Right atrium auricular region (tissue), 2 donors: ENCODE measurements at regions not wholly inside any gene's neighbourhood (a gene's known extent, or its start where the extent isn't known, plus 50 kb on each side); places are given as distances from the start of the nearest gene placed in this dataset.
"Not testable (repeated sequence)": the region's sequence is repeated elsewhere in the genome, so short reads cannot be mapped to it uniquely, and the experiment has no call there.

Experiments
- DNase-seq: peaks from one replicate; pipeline ENCODE4 v3.0.0-alpha.2; 2019; ENCODE audit warnings: low spot score
- H3K27ac ChIP-seq, 2 donors: fragments of 200-600 bp; sonication (generic); 1 replicate in 1 of 2; 2 replicates in 1 of 2; pipeline ENCODE4 v1.5.1; 2016 to 2019
- H3K27me3 ChIP-seq, 2 donors: fragments of 200-600 bp; sonication (generic); one replicate each; pipeline versions ENCODE4 v1.5.1 to v1.6.0; 2017 to 2019
- H3K36me3 ChIP-seq: fragments of 200-600 bp; sonication (generic); one replicate; pipeline ENCODE4 v1.5.1; 2016
- H3K4me1 ChIP-seq, 2 donors: fragments of 200-600 bp; sonication (generic); one replicate each; pipeline versions ENCODE4 v1.5.1 to v1.6.0; 2017 to 2019
- H3K4me3 ChIP-seq, 2 donors: fragments of 200-600 bp; sonication (generic); 1 replicate in 1 of 2; 2 replicates in 1 of 2; pipeline ENCODE4 v1.5.1; 2017 to 2019; ENCODE audit warnings: mild to moderate bottlenecking in 1 of 2, moderate library complexity in 1 of 2
- H3K9me3 ChIP-seq, 2 donors: fragments of 200-600 bp; sonication (generic); one replicate each; pipeline ENCODE4 v1.5.1; 2019
- TF ChIP-seq, protein P1 (sequence below), 2 donors: fragments of 200-600 bp; sonication (generic); IDR thresholded peaks; one replicate each; pipeline ENCODE4 v1.5.1; 2019; ENCODE audit warnings: antibody characterized with exemption in 2 of 2

DNA sequence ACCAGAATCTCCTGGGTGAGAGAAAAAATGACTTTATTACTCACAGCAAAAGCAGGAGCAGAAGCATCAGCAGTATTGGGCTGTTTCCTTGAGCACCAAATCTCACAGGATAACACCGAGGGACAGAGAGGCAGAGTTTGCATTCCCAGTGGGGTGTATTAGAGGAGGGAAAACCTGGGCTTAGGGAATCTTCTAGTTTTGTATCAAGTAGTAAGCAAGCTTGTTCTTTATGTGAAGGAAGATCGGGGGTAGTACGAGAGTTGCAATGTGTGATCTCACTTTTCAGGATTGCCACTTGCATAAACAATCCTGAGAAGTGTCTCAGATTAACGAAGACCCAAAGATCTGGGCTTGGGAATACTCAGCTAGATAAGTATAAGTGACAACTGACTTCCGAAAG lies 1163.0 kb downstream of the TAF11L14 start:
- no peak overlapping the region for H3K4me3 ChIP-seq
- DNase-seq = no peak
- H3K27me3 ChIP-seq = no peaks in the 10 kb centered on the region
- TF ChIP-seq, protein P1, sequence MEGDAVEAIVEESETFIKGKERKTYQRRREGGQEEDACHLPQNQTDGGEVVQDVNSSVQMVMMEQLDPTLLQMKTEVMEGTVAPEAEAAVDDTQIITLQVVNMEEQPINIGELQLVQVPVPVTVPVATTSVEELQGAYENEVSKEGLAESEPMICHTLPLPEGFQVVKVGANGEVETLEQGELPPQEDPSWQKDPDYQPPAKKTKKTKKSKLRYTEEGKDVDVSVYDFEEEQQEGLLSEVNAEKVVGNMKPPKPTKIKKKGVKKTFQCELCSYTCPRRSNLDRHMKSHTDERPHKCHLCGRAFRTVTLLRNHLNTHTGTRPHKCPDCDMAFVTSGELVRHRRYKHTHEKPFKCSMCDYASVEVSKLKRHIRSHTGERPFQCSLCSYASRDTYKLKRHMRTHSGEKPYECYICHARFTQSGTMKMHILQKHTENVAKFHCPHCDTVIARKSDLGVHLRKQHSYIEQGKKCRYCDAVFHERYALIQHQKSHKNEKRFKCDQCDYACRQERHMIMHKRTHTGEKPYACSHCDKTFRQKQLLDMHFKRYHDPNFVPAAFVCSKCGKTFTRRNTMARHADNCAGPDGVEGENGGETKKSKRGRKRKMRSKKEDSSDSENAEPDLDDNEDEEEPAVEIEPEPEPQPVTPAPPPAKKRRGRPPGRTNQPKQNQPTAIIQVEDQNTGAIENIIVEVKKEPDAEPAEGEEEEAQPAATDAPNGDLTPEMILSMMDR (IDR thresholded peaks at IDR 0.05) = no peak
- no peaks in the 10 kb centered on the region for H3K9me3 ChIP-seq
- H3K27ac ChIP-seq = no peak overlapping the region
- H3K36me3 ChIP-seq = no peaks in the 10 kb centered on the region
- no peaks in the 10 kb centered on the region for H3K4me1 ChIP-seq

DNA sequence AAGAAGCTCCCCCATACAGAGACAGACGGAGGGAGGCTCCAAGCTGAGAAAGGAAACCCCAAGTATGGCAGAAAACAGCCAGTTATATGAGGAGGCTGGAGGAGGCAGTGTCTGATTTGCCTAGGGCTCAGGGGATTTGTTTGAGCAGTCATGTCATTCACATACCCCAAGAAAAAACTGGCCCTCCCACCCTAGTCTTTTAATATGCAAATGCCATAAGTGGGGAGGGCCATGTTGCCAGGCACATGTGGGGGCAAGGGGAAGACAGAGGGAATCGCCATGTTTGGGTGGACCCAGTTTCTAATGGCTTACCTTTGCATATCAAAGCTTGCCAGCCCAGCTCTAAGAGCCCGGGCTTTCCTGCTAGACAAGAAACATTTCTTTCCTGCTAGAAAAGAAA lies 1163.8 kb downstream of the TAF11L14 start:
- Histone ChIP-seq H3K27me3 (no peaks in the 10 kb centered on the region), H3K4me3 (no peak overlapping the region), H3K27ac (no peak overlapping the region), H3K9me3 (no peaks in the 10 kb centered on the region), H3K4me1 (no peaks in the 10 kb centered on the region), H3K36me3 (no peaks in the 10 kb centered on the region)
- TF ChIP-seq, protein P1 (IDR thresholded peaks at IDR 0.05) = no peak
- no peak for DNase-seq

DNA sequence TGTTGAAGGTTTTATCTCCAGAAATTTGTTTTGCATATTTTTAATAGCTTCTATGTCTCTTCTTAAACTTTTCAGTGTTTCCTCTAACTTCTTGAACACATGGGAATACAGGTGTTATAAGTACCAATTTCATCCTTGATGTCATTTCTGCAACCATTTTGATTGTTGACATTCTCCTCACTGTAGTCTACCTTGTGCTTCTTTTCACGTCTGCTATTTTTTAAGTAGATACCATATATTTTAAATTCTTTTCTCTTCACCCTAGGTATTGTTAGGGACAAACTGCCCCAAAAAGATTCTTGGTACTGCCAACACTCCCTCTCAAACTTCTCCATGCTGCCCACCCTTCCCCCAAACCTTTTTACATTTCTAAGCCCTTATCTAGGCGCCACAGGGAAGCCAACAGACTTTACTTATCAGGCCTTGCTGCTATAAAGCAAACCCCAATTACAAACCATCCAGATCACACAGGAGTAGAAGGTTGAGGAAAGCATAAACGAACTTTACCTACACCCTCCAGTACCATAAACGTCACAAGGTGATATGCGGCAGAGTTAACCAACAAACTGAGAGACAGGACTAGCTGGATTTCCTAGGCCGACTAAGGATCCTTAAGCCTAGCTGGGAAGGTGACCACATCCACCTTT lies 1165.3 kb downstream of the TAF11L14 start:
- TF ChIP-seq, protein P1 (IDR thresholded peaks at IDR 0.05) = no peak
- H3K27ac ChIP-seq = no peak overlapping the region
- no peaks in the 10 kb centered on the region for H3K9me3 ChIP-seq
- no peak for DNase-seq
- H3K36me3 ChIP-seq = no peaks in the 10 kb centered on the region
- no peak overlapping the region for H3K4me3 ChIP-seq
- no peaks in the 10 kb centered on the region for H3K27me3 ChIP-seq
- H3K4me1 ChIP-seq = no peaks in the 10 kb centered on the region

DNA sequence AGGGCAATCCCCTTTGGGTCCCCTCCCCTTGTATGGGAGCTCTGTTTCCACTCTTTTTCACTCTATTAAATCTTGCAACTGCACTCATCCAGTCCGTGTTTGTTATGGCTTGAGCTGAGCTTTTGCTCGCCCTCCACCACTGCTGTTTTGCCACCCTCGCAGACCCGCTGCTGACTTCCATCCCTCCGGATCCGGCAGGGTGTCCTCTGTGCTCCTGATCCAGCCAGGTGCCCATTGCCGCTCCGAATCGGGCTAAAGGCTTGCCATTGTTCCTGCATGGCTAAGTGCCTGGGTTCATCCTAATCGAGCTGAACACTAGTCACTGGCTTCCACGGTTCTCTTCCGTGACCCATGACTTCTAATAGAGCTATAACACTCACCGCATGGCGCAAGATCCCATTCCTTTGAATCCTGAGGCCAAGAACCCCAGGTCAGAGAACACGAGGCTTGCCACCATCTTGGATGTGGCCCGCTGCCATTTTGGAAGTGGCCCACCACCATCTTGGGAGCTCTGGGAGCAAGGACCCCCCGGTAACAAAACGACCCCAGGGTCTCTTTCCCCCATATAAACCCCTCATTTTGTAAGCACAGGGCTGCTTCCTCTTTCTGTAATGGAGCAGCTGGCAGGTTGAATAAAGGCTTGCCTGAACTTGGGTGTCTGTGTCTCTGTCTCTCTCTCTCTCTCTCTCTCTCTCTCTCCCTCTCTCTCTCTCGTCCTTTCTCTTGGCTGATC lies 1166.2 kb downstream of the TAF11L14 start:
- no peaks in the 10 kb centered on the region for H3K27me3 ChIP-seq
- H3K9me3 ChIP-seq = no peaks in the 10 kb centered on the region
- no peak overlapping the region for H3K4me3 ChIP-seq
- DNase-seq = no peak
- no peaks in the 10 kb centered on the region for H3K36me3 ChIP-seq
- TF ChIP-seq, protein P1 (IDR thresholded peaks at IDR 0.05) = no peak
- no peaks in the 10 kb centered on the region for H3K4me1 ChIP-seq
- H3K27ac ChIP-seq = no peak overlapping the region

GRCh38 chr5:18801413-18801812 lies 1167.2 kb downstream of the TAF11L14 start:
- not testable (repeated sequence) for H3K36me3 ChIP-seq, H3K27ac ChIP-seq, H3K4me3 ChIP-seq, H3K9me3 ChIP-seq, DNase-seq, H3K4me1 ChIP-seq, H3K27me3 ChIP-seq

DNA sequence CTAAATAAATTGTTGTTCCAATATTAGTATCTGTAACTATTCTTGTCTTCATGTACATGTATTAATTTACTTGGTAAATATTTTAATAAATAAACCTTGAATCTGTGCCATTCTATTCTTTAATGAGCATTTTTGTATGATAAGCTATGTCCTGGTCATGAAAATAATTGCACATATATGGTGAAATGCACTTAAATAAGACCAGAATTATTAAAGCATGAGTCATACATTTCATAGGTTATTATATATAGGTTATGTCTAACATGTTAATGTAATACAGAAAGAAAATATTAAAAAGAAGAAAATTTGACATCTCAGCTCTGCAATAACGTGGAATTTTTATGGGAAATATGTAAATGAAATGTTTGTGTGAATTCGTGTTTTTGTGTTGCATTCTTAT lies 1168.1 kb downstream of the TAF11L14 start:
- no peaks in the 10 kb centered on the region for H3K4me1 ChIP-seq
- H3K36me3 ChIP-seq = no peaks in the 10 kb centered on the region
- H3K9me3 ChIP-seq = no peaks in the 10 kb centered on the region
- DNase-seq = no peak
- no peaks in the 10 kb centered on the region for H3K27me3 ChIP-seq
- TF ChIP-seq, protein P1 (IDR thresholded peaks at IDR 0.05) = no peak
- H3K27ac ChIP-seq = no peak overlapping the region
- H3K4me3 ChIP-seq = no peak overlapping the region
